Fibroblast of pulmonary artery (primary cell): ENCODE measurements at regions not wholly inside any gene's neighbourhood (a gene's known extent, or its start where the extent isn't known, plus 50 kb on each side); places are given as distances from the start of the nearest gene placed in this dataset.

Source experiments
- DNase-seq: peaks from one replicate; pipeline ENCODE4 v3.0.0-alpha.2; 2010; ENCODE audit warnings: low read depth
- H3K4me3 ChIP-seq: replicated peaks from 2 replicates; pipeline ENCODE4 v1.5.1; 2011; ENCODE audit warnings: low read depth, mild to moderate bottlenecking, control low read depth, low read length, moderate library complexity
- TF ChIP-seq, protein P1 (sequence below): IDR thresholded peaks from 2 replicates; pipeline ENCODE4 v1.5.1; 2011; ENCODE audit warnings: mild to moderate bottlenecking, control low read depth, low read length, inconsistent platforms; ENCODE audit errors: missing control alignments

DNA sequence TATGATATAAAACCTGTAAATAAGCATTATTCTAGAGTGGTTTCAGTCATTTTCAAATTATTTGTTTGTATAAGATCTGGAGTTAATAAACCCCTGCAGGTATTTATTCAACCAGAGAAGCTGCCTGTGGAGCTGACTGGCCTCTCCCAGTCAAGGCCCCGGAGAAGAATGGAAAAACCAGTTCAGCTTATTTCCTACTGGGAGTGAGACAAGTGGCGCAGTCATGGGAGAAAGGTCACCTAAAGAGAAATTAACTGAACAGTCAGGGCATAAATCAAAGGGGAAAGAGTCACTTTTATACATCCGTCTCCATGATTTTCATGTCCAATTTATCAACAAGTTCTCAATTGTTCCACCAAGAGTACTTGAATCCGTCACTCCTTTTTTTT lies 240.9 kb downstream of the RNF152 start:
- H3K4me3 ChIP-seq, result no peak overlapping the region
- TF ChIP-seq, protein P1, sequence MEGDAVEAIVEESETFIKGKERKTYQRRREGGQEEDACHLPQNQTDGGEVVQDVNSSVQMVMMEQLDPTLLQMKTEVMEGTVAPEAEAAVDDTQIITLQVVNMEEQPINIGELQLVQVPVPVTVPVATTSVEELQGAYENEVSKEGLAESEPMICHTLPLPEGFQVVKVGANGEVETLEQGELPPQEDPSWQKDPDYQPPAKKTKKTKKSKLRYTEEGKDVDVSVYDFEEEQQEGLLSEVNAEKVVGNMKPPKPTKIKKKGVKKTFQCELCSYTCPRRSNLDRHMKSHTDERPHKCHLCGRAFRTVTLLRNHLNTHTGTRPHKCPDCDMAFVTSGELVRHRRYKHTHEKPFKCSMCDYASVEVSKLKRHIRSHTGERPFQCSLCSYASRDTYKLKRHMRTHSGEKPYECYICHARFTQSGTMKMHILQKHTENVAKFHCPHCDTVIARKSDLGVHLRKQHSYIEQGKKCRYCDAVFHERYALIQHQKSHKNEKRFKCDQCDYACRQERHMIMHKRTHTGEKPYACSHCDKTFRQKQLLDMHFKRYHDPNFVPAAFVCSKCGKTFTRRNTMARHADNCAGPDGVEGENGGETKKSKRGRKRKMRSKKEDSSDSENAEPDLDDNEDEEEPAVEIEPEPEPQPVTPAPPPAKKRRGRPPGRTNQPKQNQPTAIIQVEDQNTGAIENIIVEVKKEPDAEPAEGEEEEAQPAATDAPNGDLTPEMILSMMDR, result no peak
- no peak for DNase-seq

DNA sequence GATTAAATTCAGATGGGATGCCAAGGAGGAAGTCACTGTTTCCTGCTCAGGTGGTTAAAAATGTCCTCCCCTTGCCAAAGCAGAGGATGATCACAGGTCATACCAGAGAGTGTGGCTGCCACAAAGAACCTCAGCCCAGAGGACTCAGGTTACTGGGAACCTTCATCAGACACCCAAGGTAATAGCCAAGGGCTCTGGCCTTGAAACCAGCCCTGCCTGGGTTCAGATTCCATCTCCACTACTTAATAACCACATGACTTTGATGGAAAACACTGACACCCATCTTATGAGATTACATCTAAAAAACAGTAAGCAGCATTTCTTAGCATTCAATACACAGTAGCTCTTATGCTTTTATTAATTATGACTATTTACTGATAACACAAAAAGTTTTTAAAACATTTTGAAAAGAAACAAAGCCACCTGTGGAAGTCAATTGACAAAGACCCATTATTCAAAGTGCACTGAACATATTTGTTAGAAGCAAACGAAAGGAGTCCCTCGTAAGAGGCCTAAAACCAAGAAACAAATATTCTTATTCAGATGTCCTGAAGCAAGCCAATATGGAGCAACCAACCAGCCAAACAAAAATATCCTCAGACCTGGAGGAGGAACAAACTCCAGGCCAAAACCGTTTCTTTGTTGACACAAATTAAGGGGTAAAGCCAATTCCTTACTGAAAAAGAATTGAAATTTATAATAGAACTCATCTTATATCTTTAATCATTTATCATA lies 241.5 kb downstream of the RNF152 start:
- TF ChIP-seq, protein P1, result no peak
- no peak for DNase-seq
- no peak overlapping the region for H3K4me3 ChIP-seq

DNA sequence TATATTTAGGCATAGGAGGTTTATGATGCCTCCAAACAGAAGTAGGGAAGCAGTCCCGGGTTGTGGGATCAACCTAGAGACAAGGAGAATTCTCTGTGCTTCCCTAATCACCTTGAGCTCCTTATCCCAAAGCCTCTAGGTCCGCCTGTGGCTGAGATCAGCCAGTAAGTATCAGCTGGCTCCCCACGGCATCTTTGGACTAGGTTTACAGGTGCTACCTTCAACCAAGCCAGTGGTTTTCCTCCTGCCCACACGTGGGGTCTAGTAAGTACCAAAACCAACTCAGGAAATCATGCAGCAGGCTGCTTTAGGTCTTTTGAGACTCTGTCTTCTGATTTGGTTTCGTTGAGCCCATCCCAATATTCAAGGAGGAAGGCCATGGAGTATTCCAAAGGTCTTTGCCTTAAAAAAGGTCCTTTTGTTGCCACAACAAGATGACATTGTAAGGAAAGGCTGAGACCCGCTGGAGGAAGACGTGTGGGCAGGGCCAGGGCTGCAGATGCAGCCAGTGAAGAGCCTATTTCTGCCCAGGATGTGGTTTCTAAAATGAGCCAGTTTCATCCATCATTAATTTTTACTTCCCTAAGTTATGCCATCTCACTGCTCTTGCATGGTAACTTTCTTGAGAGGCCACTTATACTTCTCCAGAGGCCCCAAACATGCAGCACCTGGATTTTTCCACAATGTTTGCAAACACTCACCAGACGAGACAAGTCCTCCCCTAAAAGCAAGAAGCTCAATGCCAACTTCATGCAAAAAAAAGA lies 248.7 kb downstream of the RNF152 start:
- DNase-seq, result no peak
- TF ChIP-seq, protein P1, result no peak
- H3K4me3 ChIP-seq, result no peak overlapping the region

DNA sequence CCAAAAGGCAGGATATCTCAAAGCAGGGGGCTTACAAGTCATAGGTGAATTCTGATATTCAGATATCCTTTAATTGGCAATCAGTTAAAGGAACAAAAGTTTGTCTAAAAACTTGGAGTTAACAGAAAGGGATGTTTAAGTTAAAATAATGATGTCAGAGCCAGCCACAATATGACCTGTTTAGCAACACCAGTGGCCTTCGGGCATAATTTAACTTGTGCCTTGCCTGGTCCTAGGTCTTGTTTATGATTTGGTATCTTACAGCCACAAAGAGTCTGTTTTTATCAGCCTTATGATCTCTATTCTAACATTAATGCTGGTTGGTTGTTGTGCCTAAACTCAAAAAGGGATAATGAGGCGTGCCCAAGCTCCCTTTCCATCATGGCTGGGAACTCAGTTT lies 252.9 kb downstream of the RNF152 start:
- TF ChIP-seq, protein P1, result no peak
- no peak overlapping the region for H3K4me3 ChIP-seq

DNA sequence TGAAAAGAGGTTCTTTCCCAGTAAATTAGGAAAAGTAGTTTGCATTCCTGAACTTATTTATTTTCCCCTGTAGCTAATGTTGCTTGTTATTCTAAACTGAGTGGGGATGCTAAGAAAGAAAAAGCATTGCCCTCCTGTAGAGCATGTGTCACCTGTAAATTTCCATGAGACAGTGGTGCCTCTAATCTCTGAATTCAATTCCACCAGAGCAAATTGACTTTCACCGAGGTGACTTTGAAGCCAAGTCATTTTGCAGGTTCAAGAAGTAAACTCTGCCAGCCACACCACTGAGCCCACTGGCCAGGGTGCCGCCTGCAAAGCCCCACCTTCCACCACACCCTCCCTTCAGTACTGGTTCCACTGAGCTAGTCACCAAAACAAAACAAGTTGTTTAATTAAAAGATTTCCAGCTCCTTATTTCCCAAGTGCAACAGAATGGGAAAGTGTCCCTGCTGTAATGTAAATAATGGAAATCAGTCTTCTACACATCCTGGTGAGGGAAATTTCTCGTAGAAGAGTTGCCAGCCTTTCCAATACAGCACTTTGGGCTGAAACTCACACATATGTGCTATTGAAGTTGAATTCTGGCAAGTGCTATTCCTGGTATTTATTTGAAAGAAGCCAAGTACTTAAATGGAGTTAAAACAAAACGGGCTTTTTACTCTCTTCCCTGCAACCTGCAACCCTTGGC lies 254.8 kb downstream of the RNF152 start:
- TF ChIP-seq, protein P1, result no peak
- DNase-seq, result no peak
- H3K4me3 ChIP-seq, result no peak overlapping the region

More for the DNA sequence above, 252.9 kb downstream of the RNF152 start:
- DNase-seq, result no peak

DNA sequence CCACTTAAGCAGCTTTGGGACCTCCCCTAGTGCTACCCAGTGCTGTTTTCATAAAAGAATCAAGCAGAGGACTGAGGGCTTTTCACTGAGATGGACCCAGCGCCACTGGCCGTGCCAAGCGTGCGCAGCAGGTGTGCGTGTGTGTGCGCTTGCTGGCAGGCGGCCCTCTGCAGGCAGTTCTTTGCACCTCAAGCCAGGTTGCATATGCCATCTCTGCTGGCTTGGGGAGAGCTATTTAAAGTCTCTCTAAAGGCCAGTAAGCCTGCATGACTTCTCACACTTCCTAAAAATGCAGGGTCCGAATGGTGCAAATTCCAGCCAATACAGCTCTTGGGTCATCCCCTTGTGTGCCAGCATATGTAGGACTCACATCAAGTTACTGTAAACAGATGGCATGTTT lies 255.5 kb downstream of the RNF152 start:
- TF ChIP-seq, protein P1, result no peak
- H3K4me3 ChIP-seq, result no peak overlapping the region
- no peak for DNase-seq
